ENCODE measurements at regions not wholly inside any gene's neighbourhood (a gene's known extent, or its start where the extent isn't known, plus 50 kb on each side); places are given as distances from the start of the nearest gene placed in this dataset.

- no peak for TF ChIP-seq ZSCAN18 (CRISPR knock-in tag; IDR thresholded peaks at IDR 0.05)
- no peak for TF ChIP-seq ZNF121 (CRISPR knock-in tag; IDR thresholded peaks at IDR 0.05)
- no peak for TF ChIP-seq OVOL2 (CRISPR knock-in tag; IDR thresholded peaks at IDR 0.05; ENCODE audit: borderline replicate concordance)
- TF ChIP-seq ERG (CRISPR knock-in tag; IDR thresholded peaks at IDR 0.05) = no peak
- TF ChIP-seq NFE2L1 (CRISPR knock-in tag; IDR thresholded peaks at IDR 0.05) = no peak
- TF ChIP-seq FOXP1 (CRISPR knock-in tag; IDR thresholded peaks at IDR 0.05; ENCODE audit: borderline replicate concordance) = no peak
- no peak for TF ChIP-seq HMGXB4 (CRISPR knock-in tag; IDR thresholded peaks at IDR 0.05)
- POLR2A ChIA-PET = no interaction called here
- Mint-ChIP-seq H3K27me3 (ENCODE audit: low read depth) (no peaks in the 10 kb centered on the region), H3K4me3 (no peak overlapping the region), H3K9me3 (0 out of 2 replicates have a peak, but pooled peaks cover 4% of the 10 kb centered on the region), H3K36me3 (no peaks in the 10 kb centered on the region), H3K4me1 (peaks cover 18% of the 10 kb centered on the region), H3K27ac (no peak overlapping the region)
- CTCF ChIA-PET = no interaction called here
- ATAC-seq (no peak), DNase-seq (ENCODE audit: low spot score) (no peak)
These were observed 656.1 kb downstream of the TBC1D4 start for GRCh38 chr13:74825938-74826246.

GRCh38 chr13:74825152-74825937 lies 656.6 kb downstream of the TBC1D4 start:
- ChIA-PET POLR2A (no interaction called here), CTCF (no interaction called here)
- Mint-ChIP-seq H3K9me3 (0 out of 2 replicates have a peak, but pooled peaks cover 4% of the 10 kb centered on the region), H3K4me1 (peaks cover 18% of the 10 kb centered on the region), H3K36me3 (no peaks in the 10 kb centered on the region), H3K27me3 (ENCODE audit: low read depth) (no peaks in the 10 kb centered on the region), H3K4me3 (no peak overlapping the region), H3K27ac (no peak overlapping the region)
- no peak for TF ChIP-seq CDX4 (CRISPR knock-in tag; IDR thresholded peaks at IDR 0.05; ENCODE audit: borderline replicate concordance)
- TF ChIP-seq JUN (CRISPR knock-in tag; IDR thresholded peaks at IDR 0.05) = no peak
- no peak for TF ChIP-seq ZNF512 (CRISPR knock-in tag; IDR thresholded peaks at IDR 0.05; ENCODE audit: borderline replicate concordance)
- DNase-seq (ENCODE audit: low spot score) (no peak), ATAC-seq (peak; percentile 20; the same call in 1 of the 2 replicates)

- Mint-ChIP-seq H3K27me3 (ENCODE audit: low read depth) (no peaks in the 10 kb centered on the region), H3K4me1 (peaks cover 6% of the 10 kb centered on the region; the same call in 1 of the 2 replicates), H3K4me3 (no peak overlapping the region), H3K36me3 (no peaks in the 10 kb centered on the region), H3K27ac (no peak overlapping the region), H3K9me3 (no peaks in the 10 kb centered on the region)
- ATAC-seq (peak; percentile 90), DNase-seq (ENCODE audit: low spot score) (no peak)
- CTCF ChIA-PET = no interaction called here
- TF ChIP-seq KAT7 (CRISPR knock-in tag; IDR thresholded peaks at IDR 0.05; ENCODE audit: borderline replicate concordance) (no peak), SMAD4 (CRISPR knock-in tag; IDR thresholded peaks at IDR 0.05) (no peak), ZNF416 (CRISPR knock-in tag; IDR thresholded peaks at IDR 0.05) (no peak), CREM (CRISPR knock-in tag; IDR thresholded peaks at IDR 0.05) (no peak), USF2 (CRISPR knock-in tag; IDR thresholded peaks at IDR 0.05) (no peak), GABPB1 (CRISPR knock-in tag; IDR thresholded peaks at IDR 0.05) (no peak)
- POLR2A ChIA-PET = no interaction called here
These were observed 661.2 kb downstream of the TBC1D4 start for GRCh38 chr13:74820809-74821208.

All from WTC11 (cell line).